ENCODE measurements at regions not wholly inside any gene's neighbourhood (a gene's known extent, or its start where the extent isn't known, plus 50 kb on each side); places are given as distances from the start of the nearest gene placed in this dataset.

- no peak overlapping the region for H3K27ac Mint-ChIP-seq (ENCODE audit: low read depth, unreplicated experiment)
- no peak for TF ChIP-seq CTCF (IDR thresholded peaks at IDR 0.05; ENCODE audit: unreplicated experiment)
- H3K9me3 Mint-ChIP-seq (ENCODE audit: unreplicated experiment) = peaks cover 7% of the 10 kb centered on the region
- no peak overlapping the region for H3K4me3 Mint-ChIP-seq (ENCODE audit: unreplicated experiment)
- intact Hi-C loops (cut with micrococcal nuclease) = no loop called here
- ChIA-PET POLR2A (interaction anchor here (0.7 kb wide), 1 partner anchor 195 kb away, joined by 3 read pairs; no protein-coding TSS in a partner anchor), CTCF (no interaction called here)
- no peaks in the 10 kb centered on the region for H3K36me3 Mint-ChIP-seq (ENCODE audit: insufficient read depth, unreplicated experiment)
- no peak for DNase-seq (ENCODE audit: unreplicated experiment)
- peaks cover 10% of the 10 kb centered on the region for H3K4me1 Mint-ChIP-seq (ENCODE audit: insufficient read depth, unreplicated experiment)
- BruUV-seq (replicated peaks) = no TSS peak
- H3K27me3 Mint-ChIP-seq (ENCODE audit: insufficient read depth, unreplicated experiment) = no peaks in the 10 kb centered on the region
These were observed 57.4 kb upstream of the TMPRSS15 start for GRCh38 chr21:18460979-18461378.

DNA sequence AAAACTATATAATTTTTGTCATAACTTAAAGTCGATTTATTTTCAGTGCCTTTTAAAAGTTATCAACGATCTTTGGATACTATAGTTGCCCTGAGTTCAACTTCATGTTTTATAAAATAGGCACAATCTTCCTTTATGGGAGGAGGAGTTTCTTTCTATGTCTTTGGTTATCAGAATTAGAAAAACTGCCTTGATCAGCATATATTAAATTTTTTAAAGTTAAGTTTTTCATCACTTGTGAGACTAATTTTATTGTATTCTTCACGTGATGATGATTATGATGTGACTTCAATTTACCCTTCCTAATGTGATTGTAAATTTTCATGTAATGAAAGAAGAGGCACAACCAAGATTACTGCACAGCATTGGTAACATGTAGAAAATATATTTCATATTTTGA, 58.2 kb upstream of the TMPRSS15 start:
- intact Hi-C loops (cut with micrococcal nuclease) = no loop called here
- no TSS peak for BruUV-seq (replicated peaks)
- no peak for DNase-seq (ENCODE audit: unreplicated experiment)

DNA sequence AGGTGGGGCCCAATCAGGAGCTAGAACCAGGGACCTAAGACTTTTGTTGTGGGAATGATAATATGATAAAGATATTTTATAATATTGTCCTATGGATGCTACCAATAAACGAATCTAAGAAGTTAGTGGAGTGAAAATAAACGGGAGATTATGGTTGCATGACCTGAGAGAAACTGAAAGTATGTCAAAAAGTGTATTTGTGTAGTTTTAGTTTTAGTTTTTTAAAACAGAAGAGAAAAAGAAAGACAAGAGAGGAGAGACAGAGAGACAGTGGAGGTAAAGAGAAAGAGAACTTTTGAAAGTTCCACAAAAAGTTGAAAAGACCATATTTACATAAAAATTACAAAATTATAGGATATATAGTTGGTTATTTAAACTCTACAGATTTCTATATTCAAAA, 64.1 kb upstream of the TMPRSS15 start:
- Mint-ChIP-seq H3K4me3 (ENCODE audit: unreplicated experiment) (no peak overlapping the region), H3K4me1 (ENCODE audit: insufficient read depth, unreplicated experiment) (peaks cover 17% of the 10 kb centered on the region), H3K9me3 (ENCODE audit: unreplicated experiment) (peaks cover 7% of the 10 kb centered on the region), H3K27me3 (ENCODE audit: insufficient read depth, unreplicated experiment) (no peaks in the 10 kb centered on the region), H3K27ac (ENCODE audit: low read depth, unreplicated experiment) (no peak overlapping the region), H3K36me3 (ENCODE audit: insufficient read depth, unreplicated experiment) (no peaks in the 10 kb centered on the region)
- no peak for DNase-seq (ENCODE audit: unreplicated experiment)
- POLR2A ChIA-PET = interaction anchor here (0.6 to 0.7 kb wide), 2 partner anchors 29 to 626 kb away, joined by 3 to 5 read pairs; no protein-coding TSS in a partner anchor
- intact Hi-C loops (cut with micrococcal nuclease) = no loop called here
- no TSS peak for BruUV-seq (replicated peaks)
- CTCF ChIA-PET = no interaction called here
- no peak for TF ChIP-seq CTCF (IDR thresholded peaks at IDR 0.05; ENCODE audit: unreplicated experiment)

More for the DNA sequence above, 58.2 kb upstream of the TMPRSS15 start:
- POLR2A ChIA-PET = no interaction called here
- Mint-ChIP-seq H3K9me3 (ENCODE audit: unreplicated experiment) (peaks cover 7% of the 10 kb centered on the region), H3K27me3 (ENCODE audit: insufficient read depth, unreplicated experiment) (no peaks in the 10 kb centered on the region), H3K4me3 (ENCODE audit: unreplicated experiment) (no peak overlapping the region), H3K36me3 (ENCODE audit: insufficient read depth, unreplicated experiment) (no peaks in the 10 kb centered on the region), H3K27ac (ENCODE audit: low read depth, unreplicated experiment) (no peak overlapping the region), H3K4me1 (ENCODE audit: insufficient read depth, unreplicated experiment) (peaks cover 10% of the 10 kb centered on the region)
- CTCF ChIA-PET = no interaction called here
- no peak for TF ChIP-seq CTCF (IDR thresholded peaks at IDR 0.05; ENCODE audit: unreplicated experiment)

DNA sequence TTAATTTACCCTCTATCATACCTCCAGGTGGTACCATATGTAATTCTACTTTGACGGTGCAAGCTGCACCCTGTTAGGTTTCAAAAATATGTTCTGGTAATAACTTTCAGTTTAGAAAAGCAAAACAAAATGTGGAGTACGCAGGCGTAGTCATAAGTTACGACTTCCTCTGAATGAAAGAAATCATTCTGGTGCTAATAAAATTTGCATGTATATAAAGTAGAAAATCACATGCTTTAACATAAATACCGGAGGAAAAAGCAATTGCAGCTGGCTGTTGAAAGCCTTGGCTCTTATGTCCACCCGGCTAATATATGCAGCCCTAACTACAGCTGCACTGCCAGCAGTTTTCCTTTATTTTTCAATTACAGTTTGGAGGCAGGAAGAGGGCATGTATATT, 65.2 kb upstream of the TMPRSS15 start:
- CTCF ChIA-PET = interaction anchor here (0.5 kb wide), 2 partner anchors 328 to 842 kb away, joined by 3 to 5 read pairs; no protein-coding TSS in a partner anchor
- H3K4me1 Mint-ChIP-seq (ENCODE audit: insufficient read depth, unreplicated experiment) = peaks cover 7% of the 10 kb centered on the region
- no peaks in the 10 kb centered on the region for H3K27me3 Mint-ChIP-seq (ENCODE audit: insufficient read depth, unreplicated experiment)
- no peak overlapping the region for H3K4me3 Mint-ChIP-seq (ENCODE audit: unreplicated experiment)
- no peak overlapping the region for H3K27ac Mint-ChIP-seq (ENCODE audit: low read depth, unreplicated experiment)
- H3K9me3 Mint-ChIP-seq (ENCODE audit: unreplicated experiment) = peaks cover 7% of the 10 kb centered on the region
- POLR2A ChIA-PET = interaction anchor here (0.8 to 1.6 kb wide), 2 partner anchors 17 to 56 kb away, joined by 3 to 4 read pairs; no protein-coding TSS in a partner anchor
- no peak for TF ChIP-seq CTCF (IDR thresholded peaks at IDR 0.05; ENCODE audit: unreplicated experiment)
- BruUV-seq (replicated peaks) = no TSS peak
- intact Hi-C loops (cut with micrococcal nuclease) = no loop called here
- no peak for DNase-seq (ENCODE audit: unreplicated experiment)
- no peaks in the 10 kb centered on the region for H3K36me3 Mint-ChIP-seq (ENCODE audit: insufficient read depth, unreplicated experiment)
